Neural cell (in vitro differentiated cells): ENCODE measurements at regions not wholly inside any gene's neighbourhood (a gene's known extent, or its start where the extent isn't known, plus 50 kb on each side); places are given as distances from the start of the nearest gene placed in this dataset.

Experiments
- H2AFZ ChIP-seq: fragments of 200-600, 300-800 bp; sonication (generic), shearing (Covaris generic); 2 replicates; pipeline ENCODE4 v1.6.0; 2014; ENCODE audit warnings: low read depth, mild to moderate bottlenecking, antibody characterized with exemption, low read length, moderate library complexity
- H3F3A ChIP-seq: fragments of 200-600 bp; shearing (Covaris generic); 2 replicates; pipeline ENCODE4 v1.6.1; 2016; ENCODE audit warnings: mild to moderate bottlenecking, moderate library complexity, mixed read lengths, antibody characterized with exemption, low read length; ENCODE audit not compliant: insufficient read depth, poor library complexity, severe bottlenecking
- H3K27ac ChIP-seq: fragments of 200-600, 300-800 bp; sonication (generic), shearing (Covaris generic); 2 replicates; pipeline ENCODE4 v1.5.1; 2014; ENCODE audit warnings: mild to moderate bottlenecking, low read length, moderate library complexity
- H3K27me3 ChIP-seq: fragments of 300-800, 200-600 bp; sonication (generic), shearing (Covaris generic); 2 replicates; pipeline ENCODE4 v1.6.0; 2014; ENCODE audit warnings: mild to moderate bottlenecking, low read depth, low read length, moderate library complexity; ENCODE audit not compliant: insufficient read depth
- H3K36me3 ChIP-seq: fragments of 300-800, 200-600 bp; sonication (generic), shearing (Covaris generic); 2 replicates; pipeline ENCODE4 v1.5.1; 2014; ENCODE audit warnings: mild to moderate bottlenecking, antibody characterized with exemption, low read length, moderate library complexity; ENCODE audit not compliant: insufficient read depth
- H3K4me2 ChIP-seq: fragments of 300-800, 200-600 bp; sonication (generic), shearing (Covaris generic); 2 replicates; pipeline ENCODE4 v1.6.0; 2014; ENCODE audit warnings: mild to moderate bottlenecking, low read length
- H3K4me3 ChIP-seq: fragments of 300-800, 200-600 bp; sonication (generic), shearing (Covaris generic); 2 replicates; pipeline ENCODE4 v1.5.1; 2014; ENCODE audit warnings: mild to moderate bottlenecking, low read length, moderate library complexity
- H3K79me2 ChIP-seq: fragments of 200-600 bp; shearing (Covaris generic); replicated peaks from 2 replicates; pipeline ENCODE4 v1.6.0; 2014; ENCODE audit warnings: mild to moderate bottlenecking, low read length, moderate library complexity; ENCODE audit not compliant: insufficient read depth
- H3K9ac ChIP-seq: fragments of 300-800, 200-600 bp; sonication (generic), shearing (Covaris generic); 2 replicates; pipeline ENCODE4 v1.6.1; 2016; ENCODE audit warnings: mild to moderate bottlenecking, low read length, mixed read lengths
- H3K9me2 ChIP-seq: fragments of 200-600 bp; shearing (Covaris generic); 2 replicates; pipeline ENCODE4 v1.6.1; 2016; ENCODE audit warnings: mild to moderate bottlenecking, low read length, mixed read lengths; ENCODE audit not compliant: insufficient read depth
- H3K9me3 ChIP-seq: fragments of 200-600, 300-800 bp; sonication (generic), shearing (Covaris generic); 2 replicates; pipeline ENCODE4 v1.6.1; 2016; ENCODE audit warnings: mild to moderate bottlenecking, mixed run types, low read length, moderate library complexity, mixed read lengths
- H4K20me1 ChIP-seq: fragments of 200-600 bp; shearing (Covaris generic); 2 replicates; pipeline ENCODE4 v1.6.1; 2016; ENCODE audit warnings: mild to moderate bottlenecking, mixed run types; ENCODE audit not compliant: insufficient read depth
- EP300 ChIP-seq: fragments of 450-650 bp; conservative IDR thresholded peaks from 2 replicates; pipeline ENCODE4 v1.6.1; 2014; ENCODE audit warnings: antibody characterized with exemption, mild to moderate bottlenecking, moderate library complexity; ENCODE audit not compliant: poor library complexity, severe bottlenecking
- MXI1 ChIP-seq: fragments of 450-650 bp; conservative IDR thresholded peaks from 2 replicates; pipeline ENCODE4 v1.6.1; 2014; ENCODE audit warnings: antibody characterized with exemption, mild to moderate bottlenecking; ENCODE audit not compliant: poor library complexity, severe bottlenecking
- RAD21 ChIP-seq: fragments of 450-650 bp; conservative IDR thresholded peaks from 2 replicates; pipeline ENCODE4 v1.6.1; 2014; ENCODE audit warnings: antibody characterized with exemption, mild to moderate bottlenecking, moderate library complexity
- SMC3 ChIP-seq: fragments of 450-650 bp; conservative IDR thresholded peaks from 2 replicates; pipeline ENCODE4 v1.6.1; 2014; ENCODE audit warnings: antibody characterized with exemption, mild to moderate bottlenecking, moderate library complexity; ENCODE audit not compliant: poor library complexity
- TAF1 ChIP-seq: IDR thresholded peaks from 2 replicates; pipeline ENCODE4 v1.6.1; 2012; ENCODE audit warnings: low read depth
- TF ChIP-seq, protein P1 (sequence below): IDR thresholded peaks from 2 replicates; pipeline ENCODE4 v1.6.1; 2012; ENCODE audit warnings: borderline replicate concordance
- TF ChIP-seq, protein P2 (sequence below): fragments of 450-650 bp; IDR thresholded peaks from 2 replicates; pipeline ENCODE4 v1.5.1; 2014; ENCODE audit warnings: antibody characterized with exemption, mild to moderate bottlenecking, moderate library complexity; ENCODE audit not compliant: poor library complexity, severe bottlenecking

GRCh38 chr20:48175261-48175660 is 390.0 kb upstream of the SULF2 start:
- Histone ChIP-seq H3K9me2 (no peaks in the 10 kb centered on the region), H3K9me3 (no peaks in the 10 kb centered on the region), H3K79me2 (no peaks in the 10 kb centered on the region), H3K27me3 (no peaks in the 10 kb centered on the region), H3K4me2 (no peak overlapping the region), H2AFZ (no peak overlapping the region), H3K36me3 (no peaks in the 10 kb centered on the region), H3K9ac (no peak overlapping the region), H4K20me1 (no peaks in the 10 kb centered on the region), H3F3A (no peaks in the 10 kb centered on the region), H3K4me3 (no peak overlapping the region), H3K27ac (no peak overlapping the region)
- TF ChIP-seq, protein P1, sequence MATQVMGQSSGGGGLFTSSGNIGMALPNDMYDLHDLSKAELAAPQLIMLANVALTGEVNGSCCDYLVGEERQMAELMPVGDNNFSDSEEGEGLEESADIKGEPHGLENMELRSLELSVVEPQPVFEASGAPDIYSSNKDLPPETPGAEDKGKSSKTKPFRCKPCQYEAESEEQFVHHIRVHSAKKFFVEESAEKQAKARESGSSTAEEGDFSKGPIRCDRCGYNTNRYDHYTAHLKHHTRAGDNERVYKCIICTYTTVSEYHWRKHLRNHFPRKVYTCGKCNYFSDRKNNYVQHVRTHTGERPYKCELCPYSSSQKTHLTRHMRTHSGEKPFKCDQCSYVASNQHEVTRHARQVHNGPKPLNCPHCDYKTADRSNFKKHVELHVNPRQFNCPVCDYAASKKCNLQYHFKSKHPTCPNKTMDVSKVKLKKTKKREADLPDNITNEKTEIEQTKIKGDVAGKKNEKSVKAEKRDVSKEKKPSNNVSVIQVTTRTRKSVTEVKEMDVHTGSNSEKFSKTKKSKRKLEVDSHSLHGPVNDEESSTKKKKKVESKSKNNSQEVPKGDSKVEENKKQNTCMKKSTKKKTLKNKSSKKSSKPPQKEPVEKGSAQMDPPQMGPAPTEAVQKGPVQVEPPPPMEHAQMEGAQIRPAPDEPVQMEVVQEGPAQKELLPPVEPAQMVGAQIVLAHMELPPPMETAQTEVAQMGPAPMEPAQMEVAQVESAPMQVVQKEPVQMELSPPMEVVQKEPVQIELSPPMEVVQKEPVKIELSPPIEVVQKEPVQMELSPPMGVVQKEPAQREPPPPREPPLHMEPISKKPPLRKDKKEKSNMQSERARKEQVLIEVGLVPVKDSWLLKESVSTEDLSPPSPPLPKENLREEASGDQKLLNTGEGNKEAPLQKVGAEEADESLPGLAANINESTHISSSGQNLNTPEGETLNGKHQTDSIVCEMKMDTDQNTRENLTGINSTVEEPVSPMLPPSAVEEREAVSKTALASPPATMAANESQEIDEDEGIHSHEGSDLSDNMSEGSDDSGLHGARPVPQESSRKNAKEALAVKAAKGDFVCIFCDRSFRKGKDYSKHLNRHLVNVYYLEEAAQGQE, result no peak
- TF ChIP-seq EP300 (no peak), MXI1 (no peak), RAD21 (no peak), SMC3 (no peak)
- TF ChIP-seq, protein P2, sequence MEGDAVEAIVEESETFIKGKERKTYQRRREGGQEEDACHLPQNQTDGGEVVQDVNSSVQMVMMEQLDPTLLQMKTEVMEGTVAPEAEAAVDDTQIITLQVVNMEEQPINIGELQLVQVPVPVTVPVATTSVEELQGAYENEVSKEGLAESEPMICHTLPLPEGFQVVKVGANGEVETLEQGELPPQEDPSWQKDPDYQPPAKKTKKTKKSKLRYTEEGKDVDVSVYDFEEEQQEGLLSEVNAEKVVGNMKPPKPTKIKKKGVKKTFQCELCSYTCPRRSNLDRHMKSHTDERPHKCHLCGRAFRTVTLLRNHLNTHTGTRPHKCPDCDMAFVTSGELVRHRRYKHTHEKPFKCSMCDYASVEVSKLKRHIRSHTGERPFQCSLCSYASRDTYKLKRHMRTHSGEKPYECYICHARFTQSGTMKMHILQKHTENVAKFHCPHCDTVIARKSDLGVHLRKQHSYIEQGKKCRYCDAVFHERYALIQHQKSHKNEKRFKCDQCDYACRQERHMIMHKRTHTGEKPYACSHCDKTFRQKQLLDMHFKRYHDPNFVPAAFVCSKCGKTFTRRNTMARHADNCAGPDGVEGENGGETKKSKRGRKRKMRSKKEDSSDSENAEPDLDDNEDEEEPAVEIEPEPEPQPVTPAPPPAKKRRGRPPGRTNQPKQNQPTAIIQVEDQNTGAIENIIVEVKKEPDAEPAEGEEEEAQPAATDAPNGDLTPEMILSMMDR, result no peak

DNA sequence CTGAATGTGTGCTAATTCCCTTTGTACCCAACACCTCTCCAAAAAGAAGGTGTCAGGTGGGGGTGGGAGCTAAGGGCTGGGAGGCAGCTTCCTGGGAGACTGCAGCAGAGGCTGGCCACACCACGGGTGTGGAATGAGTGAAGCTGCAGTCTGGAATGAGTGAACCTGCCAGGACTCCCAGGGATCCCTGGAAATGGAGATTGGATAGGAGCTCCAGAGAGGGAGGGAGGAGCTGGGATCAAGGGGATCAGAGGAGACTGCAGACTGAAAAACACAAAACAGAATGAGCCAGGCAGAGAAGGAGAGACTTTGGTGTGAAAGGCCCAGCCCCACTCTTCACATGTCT is 387.0 kb upstream of the SULF2 start:
- Histone ChIP-seq H3K9ac (no peak overlapping the region), H3K9me3 (no peaks in the 10 kb centered on the region), H2AFZ (no peak overlapping the region), H3K4me3 (no peak overlapping the region), H3K79me2 (no peaks in the 10 kb centered on the region), H3F3A (no peaks in the 10 kb centered on the region), H3K9me2 (no peaks in the 10 kb centered on the region), H3K27me3 (no peaks in the 10 kb centered on the region), H3K36me3 (no peaks in the 10 kb centered on the region), H3K4me2 (no peak overlapping the region), H3K27ac (no peak overlapping the region), H4K20me1 (no peaks in the 10 kb centered on the region)
- TF ChIP-seq SMC3 (no peak), EP300 (no peak), TAF1 (no peak), RAD21 (no peak)
- TF ChIP-seq, protein P1, result no peak
